Ammon's horn (tissue), 1 donor: ENCODE measurements at regions not wholly inside any gene's neighbourhood (a gene's known extent, or its start where the extent isn't known, plus 50 kb on each side); places are given as distances from the start of the nearest gene placed in this dataset.

ENCODE experiments used
- DNase-seq: peaks from one replicate; pipeline ENCODE4 v3.0.0-alpha.2; 2016; ENCODE audit warnings: low spot score

DNA sequence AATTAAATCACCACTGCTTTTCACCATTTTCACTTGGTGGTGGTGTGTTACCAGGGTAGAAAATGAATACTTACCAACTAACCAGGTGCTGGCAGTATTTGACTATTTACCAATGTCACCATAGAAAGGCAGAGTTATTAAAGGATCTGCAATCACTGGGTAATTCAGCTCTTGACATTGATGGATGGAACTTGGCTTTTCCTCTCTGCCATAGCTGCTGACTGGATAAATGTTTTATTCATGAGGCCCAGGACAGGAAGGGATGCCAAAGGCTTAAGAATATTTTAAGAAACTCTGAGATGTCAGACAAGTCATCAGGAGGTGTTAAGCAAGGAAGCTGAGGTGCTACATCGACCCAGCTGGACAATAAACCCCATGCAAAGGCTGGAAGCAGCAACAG lies 495.5 kb upstream of the CFAP20DC start:
- DNase-seq, result no peak

DNA sequence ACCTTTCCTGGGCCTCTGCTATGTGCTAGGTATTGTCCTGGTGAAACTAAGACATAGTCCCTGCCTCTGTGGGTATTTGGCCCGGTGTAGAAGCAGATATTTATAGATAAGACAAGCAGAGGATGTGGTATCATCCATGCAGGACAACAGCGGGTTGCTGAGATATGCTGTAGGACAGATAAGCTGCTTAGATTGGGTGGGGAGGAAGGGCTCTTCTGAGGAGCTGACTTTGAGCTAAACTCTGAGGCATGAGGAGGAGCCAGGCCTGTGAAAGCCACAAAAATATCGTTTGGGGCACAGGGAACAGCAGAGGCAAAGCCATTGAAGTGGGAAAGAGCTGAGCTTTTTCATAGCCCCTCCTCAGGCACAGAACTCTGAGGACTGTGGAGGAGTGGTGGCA lies 492.5 kb upstream of the CFAP20DC start:
- DNase-seq, result no peak

DNA sequence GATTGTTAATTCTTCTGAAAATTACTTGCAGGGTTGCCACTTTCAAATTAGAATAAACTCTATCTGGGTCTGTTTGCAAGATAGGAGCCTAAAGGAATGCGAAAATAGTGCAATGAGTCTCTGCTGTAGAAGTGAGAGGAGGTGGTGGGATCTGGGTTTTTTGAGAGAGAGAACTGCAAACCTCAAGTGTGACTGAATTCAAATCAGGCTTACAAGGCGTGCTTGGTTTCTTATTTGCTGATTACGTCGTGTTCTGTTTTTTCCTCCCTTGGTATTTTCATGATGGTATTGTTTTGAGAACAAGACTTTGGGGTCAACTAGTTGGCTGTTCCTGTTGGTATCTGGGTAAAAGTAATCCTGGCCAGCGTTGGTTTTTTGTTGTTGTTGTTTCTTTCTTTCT lies 490.9 kb upstream of the CFAP20DC start:
- DNase-seq, result no peak

DNA sequence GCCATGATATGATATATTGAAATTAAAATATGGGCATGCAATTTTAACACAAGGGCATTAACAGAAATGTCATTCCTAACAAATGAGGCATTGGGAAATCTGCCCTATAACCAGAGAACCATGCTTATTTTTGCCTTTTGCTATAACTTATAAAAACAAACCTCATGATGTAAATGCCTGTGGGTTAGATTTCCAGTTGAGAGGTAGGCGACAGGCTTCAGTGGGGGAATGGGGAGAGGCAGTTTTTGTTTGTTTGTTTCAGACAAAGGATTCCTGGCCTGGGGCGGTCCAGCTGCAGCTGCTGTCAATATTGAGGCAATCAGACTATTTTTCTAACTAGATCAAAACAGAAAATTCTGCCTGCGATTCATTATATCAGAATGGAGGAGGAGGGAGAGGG lies 490.4 kb upstream of the CFAP20DC start:
- DNase-seq, result no peak

DNA sequence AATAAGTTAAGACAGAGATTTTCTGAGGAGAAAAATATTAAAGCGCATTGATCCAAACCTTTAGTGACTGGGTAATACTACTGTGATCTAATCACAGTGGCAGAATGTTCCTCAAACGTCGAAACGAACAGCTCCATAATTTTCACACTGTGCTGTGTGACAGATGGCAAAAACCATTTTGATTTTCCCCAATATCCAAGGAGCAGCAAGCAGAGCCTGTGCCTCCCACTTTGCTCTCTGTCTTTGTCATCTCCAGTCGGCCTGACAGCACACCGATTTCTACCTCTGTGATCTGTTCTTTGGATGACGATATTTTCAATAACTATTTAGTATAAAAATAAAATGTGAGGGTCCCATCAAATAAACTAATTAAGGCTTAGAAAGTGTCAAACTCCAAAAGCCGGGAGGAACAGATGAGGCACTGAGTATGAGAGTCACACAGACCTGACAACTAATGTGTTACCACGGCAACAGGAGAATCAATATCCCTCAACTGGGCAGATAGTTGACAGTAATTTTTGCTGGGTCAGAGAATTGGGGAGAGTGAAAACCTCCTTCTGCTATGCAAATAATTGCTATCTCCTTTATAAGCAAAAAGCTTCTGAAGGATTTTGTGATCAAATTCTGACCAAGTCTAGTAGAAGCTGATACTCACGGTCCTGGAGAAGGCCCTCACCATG lies 489.1 kb upstream of the CFAP20DC start:
- peak; percentile 35 for DNase-seq

DNA sequence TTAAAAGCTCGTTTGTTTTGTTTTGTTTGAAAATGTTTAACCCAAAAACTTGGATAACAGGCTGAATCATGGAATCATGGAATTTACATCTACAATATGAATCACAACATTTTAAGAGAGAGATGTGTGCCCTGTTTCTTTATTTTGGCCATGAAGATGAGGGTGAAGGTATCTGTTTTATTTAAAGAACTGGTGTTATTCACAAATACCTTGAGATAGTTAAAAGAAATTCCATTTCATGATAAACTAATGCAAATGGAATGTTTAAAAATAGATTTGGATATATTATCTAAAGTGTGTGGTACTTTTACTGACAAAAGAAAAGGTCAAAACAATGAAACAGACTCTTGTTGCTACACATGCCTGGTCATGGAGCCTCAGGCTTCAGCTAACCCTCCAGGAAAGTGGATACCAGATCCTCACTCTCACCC lies 486.0 kb upstream of the CFAP20DC start:
- DNase-seq, result no peak

DNA sequence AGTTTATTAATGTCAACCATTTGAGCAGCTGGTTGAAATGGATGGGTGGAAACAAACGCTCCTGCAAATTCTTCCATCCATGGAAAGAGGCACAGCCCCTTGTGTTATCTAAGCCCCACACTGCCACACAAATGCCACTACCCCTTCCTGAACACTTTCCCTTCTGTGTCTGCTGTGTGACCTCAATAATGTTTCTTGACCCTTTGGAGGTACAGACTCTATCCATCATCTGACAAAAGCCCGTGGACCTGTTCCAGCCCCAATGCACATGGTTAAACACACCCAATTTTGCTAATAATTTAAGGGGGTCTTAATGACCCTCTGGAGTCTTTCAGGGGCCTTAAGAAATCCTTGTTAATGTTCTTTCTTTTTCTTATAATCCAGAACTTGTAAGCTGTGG lies 482.2 kb upstream of the CFAP20DC start:
- no peak for DNase-seq

DNA sequence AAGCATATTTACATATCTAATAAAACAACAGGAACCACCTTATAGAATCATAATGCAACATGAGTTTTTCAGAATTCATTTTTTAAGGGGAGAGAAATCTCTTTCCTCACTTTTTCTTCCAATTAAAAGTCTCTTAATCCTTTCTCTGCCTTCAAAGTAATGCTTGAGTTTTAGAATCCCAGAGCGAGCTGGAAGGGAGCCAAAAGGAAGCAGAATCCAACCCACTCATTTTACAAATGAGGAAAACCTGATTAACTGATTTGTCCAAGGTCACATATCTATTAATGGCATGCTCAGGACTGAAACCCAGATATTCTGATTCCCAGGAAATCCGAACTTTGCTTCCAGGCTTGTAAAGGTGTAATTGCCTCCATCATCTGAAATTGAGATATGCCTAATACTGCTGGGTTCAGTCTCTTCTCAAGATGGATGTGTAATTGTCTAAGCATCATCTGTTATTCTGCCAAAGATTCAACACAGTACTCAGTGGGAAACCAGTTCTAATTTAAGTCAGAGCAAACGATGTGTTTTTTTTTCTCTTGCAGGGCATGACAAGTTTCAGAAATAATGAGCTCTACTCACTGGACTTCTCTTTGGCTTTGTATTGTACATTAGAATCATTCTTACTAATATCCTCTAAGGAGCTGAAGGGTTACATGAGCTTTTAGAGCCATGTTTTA lies 481.4 kb upstream of the CFAP20DC start:
- DNase-seq, result no peak

DNA sequence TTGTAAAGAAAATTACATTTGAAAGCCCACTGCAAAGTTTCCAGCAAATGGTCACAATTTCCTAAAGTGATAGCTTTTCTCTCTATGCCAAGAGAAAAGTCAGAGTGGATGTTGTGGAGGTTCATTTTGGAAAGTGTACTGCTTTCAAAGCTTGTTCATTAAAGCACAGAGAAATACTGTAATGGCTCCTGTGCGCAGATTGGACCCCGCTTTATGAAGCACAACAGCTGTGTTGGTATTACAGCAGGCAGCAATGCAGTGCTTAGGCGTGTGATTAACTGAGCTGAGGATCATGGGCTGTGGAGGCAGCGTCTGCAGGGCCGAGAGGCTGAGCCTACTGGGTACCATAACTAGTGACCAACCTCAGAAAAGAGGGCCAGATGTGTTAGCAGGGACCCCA lies 478.4 kb upstream of the CFAP20DC start:
- DNase-seq, result no peak

DNA sequence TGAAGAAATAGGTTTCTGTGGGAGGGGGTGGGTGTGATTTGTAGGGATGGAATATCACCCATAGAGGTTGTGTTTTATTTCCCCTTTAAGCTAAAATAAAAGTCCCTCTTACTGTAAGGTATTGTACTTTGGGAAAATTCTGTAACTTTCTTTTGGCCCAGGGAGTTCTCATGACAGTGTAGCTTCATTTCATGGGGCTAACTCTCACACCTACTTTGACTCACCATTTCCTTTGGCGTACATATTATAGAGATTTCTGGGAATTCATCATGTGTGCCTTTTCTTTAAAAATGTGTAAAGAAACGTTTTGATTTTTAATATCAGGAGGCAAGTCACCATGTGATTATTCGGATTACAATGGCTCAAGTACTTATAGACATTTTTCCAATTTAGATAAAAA lies 477.7 kb upstream of the CFAP20DC start:
- DNase-seq, result no peak

DNA sequence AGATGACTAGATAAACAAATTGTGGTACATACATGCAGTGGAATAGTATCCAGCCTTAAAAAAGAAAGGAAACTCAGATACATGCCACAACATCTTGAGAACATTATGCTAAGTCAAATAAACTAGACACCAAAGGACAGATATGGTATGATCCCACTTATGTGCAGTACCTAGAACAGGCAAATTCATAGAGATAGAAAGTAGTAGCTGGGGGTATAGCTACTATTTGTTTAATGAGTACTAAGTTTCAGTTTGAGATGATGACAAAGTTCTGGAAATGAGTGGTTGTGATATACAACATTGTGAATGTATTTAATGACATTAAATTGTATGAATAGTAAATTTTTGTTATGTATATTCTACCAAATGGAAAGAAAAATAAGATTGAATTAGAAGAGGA lies 477.2 kb upstream of the CFAP20DC start:
- no peak for DNase-seq

DNA sequence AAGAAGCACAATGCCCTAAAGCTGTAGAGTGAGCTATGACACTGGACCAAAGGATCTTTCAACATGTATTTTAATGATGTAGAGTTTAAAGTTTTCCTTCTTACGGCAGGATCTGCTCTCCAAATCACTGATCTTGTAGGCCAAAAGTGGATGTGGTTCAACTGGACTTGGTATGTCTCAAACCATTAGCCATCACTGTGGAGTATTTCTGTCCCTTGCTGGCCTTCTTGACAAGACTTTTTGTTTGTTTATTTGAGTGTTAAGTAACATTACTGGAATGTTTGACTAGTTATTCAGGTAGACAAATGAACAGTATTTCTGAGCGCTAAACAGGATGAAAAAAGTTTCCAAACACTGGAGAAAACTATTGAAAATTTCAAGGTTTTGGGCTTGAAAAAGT lies 472.7 kb upstream of the CFAP20DC start:
- no peak for DNase-seq

DNA sequence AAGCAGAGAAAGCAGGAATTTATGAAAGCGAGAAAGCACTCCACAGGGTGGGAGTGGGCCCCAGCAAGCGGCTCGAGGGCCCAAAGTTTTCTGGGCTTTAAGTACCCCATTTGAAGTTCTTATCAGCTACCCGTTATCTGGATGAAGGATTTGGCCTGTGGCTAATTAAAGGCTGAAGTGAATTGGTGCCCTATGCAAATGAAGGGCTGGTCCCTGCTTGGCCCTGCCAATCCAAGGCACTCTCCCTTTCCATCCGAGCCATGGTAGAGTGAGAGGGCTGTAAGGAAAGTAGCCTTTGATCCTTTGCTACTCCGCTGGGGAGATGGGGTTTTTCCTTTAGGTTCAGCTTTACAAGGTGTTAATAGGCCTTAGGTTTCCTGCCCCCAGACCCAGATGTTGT lies 469.3 kb upstream of the CFAP20DC start:
- no peak for DNase-seq

DNA sequence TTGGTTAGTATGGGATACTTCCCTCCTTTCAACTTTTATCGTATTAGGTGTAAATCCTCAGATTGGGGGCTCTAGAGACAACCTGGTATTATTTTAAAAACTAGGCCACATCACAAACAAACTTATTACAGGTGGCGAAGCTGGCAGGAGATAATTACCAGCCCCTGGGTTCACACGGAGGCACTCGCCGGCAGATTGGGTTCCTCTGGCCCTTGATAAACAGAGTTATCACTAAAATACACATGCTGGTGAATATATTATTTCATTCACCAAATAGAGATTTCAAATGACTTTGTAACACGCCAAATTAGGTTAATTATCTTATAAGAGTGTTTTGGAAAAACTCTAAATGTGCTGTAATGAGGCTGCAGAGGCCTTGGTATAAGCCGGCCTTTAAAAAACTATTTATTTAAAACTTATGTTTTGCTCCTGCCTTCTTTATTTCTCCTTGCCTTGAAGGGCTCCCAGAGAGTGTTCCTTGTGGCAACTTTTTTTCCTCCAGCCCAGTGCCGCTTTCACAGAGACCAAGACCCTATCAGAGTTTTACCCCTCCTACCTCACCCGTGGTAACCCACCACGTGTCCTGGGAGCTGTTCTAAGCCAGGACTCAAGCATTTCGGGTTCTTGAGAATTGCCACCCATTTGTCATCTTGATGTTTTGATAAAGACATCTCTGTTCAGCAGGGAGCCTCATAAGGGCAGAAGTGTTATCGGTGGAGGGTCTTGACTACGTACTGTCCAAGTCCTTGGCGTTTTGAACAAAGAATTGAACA lies 468.6 kb upstream of the CFAP20DC start:
- no peak for DNase-seq

DNA sequence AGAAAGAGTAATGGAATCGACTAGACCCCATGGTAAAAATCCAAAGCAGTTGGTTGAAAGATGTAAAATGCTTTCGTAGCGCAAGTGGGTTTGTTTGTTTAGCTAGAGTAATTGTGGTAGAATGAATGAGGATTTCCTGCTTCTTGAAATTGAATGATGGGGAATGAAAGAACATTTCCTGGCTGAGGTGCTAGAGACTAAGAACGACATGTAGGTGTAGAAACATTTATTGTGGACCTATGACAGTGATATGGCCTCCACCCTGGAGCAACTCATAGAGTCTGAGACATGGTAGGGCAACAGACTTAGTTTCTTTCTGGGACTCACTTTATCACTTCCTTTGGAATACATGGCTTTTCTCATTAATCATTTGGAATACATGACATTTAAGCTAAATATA lies 467.6 kb upstream of the CFAP20DC start:
- no peak for DNase-seq

DNA sequence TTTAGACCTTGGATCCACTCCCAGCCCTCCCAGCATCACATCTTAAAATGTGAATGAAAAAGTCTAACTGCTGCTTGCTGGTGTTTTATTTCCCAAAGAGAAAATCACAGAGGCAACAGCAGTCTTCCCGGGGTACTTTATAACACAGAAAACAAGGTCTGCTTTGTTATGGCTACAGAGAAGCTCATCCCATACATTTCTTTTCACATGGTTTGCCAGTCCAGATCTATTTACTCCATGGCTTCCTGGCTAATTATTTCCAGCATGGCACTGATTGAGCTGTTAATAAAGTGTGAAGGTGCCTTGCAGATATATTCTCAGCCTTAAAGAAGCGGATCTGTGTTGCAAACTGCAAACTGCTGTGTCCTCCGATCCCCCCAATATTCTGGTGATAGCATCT lies 466.1 kb upstream of the CFAP20DC start:
- DNase-seq, result no peak

DNA sequence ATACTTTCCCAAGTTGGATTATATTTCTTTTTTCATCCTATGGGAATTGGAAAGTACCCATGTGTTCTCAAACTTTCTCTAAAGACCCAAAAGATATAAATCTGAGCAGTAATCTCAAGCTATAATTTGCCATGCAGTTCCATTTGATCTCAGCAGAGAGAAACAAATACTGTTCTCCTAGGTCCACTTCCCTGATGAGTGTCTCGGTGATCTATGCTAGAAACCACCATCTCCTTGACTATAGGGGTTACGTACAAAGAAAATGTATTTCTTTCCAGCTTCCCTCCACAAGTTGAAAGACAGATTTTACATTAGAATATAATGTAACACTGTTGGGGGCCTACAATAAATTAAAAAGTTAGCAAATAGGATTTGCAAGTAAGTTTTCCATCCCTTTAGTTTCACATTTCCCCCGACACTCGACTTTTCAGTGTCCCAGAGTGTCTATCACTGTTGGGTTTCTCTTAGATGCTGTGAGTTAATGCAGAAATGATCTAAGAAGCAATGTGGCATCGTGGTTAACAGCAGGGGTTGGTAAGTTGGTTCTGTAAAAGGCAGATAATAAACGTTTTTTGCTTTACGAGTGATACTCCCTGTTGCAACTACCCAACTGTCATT lies 465.1 kb upstream of the CFAP20DC start:
- DNase-seq, result no peak

DNA sequence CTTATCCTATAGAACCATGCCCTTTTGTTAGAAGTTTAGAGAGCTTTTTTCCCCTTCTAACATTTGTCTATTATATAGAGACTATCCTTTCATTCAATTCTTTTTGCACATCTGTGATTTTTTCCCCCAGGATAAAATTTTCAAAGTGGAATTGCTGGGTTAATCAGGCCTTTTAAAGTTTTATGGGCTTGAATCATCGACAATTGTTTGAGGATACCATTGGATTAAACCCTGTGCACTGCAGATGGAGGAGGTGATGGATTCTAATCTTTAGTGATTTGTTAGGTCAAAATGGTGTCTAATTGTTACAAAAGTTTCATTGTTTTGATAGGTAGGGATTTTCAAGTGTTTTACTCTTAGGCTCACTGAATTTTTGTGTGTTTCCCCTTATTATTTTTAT lies 463.7 kb upstream of the CFAP20DC start:
- no peak for DNase-seq

DNA sequence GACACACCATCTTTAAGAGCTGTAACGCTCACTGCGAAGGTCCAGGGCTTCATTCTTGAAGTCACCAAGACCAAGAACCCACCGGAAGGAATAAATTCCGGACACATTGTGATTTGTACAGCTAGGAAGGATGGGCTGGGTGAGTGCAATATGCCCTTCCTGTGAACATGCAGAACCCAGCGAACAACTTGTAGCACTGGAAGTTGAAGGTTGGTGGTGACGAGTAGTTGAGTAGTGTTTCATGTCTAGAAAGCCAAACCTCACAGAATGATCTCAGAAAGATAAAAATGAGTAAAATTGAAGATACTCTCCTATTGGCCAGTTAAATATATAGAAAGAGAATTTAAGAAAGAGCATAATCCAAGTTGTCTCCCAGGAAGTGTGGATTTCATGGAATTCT lies 462.2 kb upstream of the CFAP20DC start:
- no peak for DNase-seq

DNA sequence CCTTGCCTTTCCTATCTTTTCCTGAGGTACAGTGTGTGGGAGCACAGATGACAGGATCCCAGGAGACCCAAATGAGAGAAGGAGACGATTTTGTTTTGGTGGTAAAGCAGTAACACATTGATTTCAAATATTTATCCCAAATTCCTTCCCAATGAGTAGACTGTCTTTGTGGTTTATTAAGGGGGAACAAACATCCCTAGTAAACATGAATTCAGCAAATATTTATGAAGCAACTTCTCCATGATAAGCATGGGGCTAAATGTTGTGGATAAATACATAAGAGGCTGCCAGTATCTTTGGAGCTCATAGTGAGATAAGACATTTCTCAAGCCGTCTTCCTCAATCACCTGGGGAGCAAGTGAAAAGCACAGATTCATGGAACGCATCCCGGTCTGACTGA lies 460.8 kb upstream of the CFAP20DC start:
- no peak for DNase-seq

DNA sequence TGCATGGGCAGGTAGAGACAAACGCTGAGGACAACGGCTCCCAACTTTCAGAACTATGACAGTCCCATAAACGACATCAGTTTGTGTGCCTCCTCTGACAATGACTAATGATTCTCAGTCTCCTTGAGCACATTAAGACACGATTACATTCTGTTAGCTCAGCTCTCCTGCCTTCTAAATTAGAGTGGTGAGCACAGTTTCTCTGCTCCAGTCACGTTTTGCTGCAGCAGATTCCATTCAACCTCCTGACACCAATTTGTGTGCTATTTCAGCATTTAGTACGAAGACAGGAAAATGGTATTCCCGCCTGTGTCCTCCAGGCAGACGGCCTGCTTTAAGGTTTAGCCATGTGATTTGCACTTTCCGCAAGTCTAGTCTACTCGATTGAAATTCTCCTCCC lies 458.4 kb upstream of the CFAP20DC start:
- no peak for DNase-seq

DNA sequence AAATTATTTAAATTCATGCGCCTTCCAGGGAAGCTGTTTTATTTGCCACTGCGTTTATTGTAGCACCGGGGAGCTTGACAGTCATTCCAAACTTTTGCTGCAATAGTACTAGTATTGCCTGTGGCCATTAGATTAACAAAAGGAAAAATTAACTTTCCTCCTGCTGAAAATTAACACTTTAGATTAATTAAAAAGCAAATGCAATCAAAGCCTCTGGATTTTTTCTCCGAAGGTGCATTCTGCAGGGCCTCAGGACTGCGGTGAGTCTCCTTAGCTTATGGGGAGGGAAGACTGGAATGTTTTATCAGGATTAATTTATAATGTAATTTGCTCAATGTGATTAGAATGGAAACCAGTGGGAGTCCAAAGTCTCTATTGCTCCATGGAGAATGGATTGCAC lies 456.4 kb upstream of the CFAP20DC start:
- no peak for DNase-seq

DNA sequence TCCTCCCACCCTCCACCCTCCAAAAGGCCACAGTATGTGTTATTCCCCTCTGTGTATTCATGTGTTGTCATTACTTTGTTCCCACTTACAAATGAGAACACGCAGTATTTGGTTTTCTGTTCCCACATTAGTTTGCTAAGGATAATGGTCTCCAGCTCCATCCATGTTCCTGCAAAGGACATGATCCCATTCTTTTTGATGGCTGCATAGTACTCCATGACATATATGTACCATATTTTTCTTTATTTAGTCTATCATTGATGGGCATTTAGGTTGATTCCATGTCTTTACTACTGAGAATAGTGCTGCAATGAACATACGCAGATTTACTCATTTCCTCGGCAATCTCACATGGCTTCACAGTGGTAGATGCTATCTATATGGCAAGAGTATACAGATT lies 453.6 kb upstream of the CFAP20DC start:
- DNase-seq, result no peak
